ENCODE measurements at regions not wholly inside any gene's neighbourhood (a gene's known extent, or its start where the extent isn't known, plus 50 kb on each side); places are given as distances from the start of the nearest gene placed in this dataset.

GRCh38 chr7:109131141-109131540 is 561.5 kb downstream of the DNAJB9 start:
- no peaks in the 10 kb centered on the region for H3K36me3 ChIP-seq (ENCODE audit: low read depth)
- H3K9me3 ChIP-seq: peaks cover 38% of the 10 kb centered on the region
- ATAC-seq (no peak), DNase-seq (no peak)
- H3K4me1 ChIP-seq (ENCODE audit: low read depth): no peaks in the 10 kb centered on the region
- H3K4me3 ChIP-seq: no peak overlapping the region
- intact Hi-C loops (cut with DNase I, micrococcal nuclease): no loop called here
- TF ChIP-seq CTCF (IDR thresholded peaks at IDR 0.05): no peak

- intact Hi-C loops (cut with DNase I, micrococcal nuclease): no loop called here
- Histone ChIP-seq H3K36me3 (ENCODE audit: low read depth) (no peaks in the 10 kb centered on the region), H3K4me3 (no peak overlapping the region), H3K9me3 (peaks cover 56% of the 10 kb centered on the region), H3K4me1 (ENCODE audit: low read depth) (no peaks in the 10 kb centered on the region)
- DNase-seq (no peak), ATAC-seq (no peak)
- no peak for TF ChIP-seq CTCF (IDR thresholded peaks at IDR 0.05)
Observed at GRCh38 chr7:109136893-109137292, 567.2 kb downstream of the DNAJB9 start.

GRCh38 chr7:109154748-109155147 is 585.1 kb downstream of the DNAJB9 start:
- ATAC-seq (no peak), DNase-seq (no peak)
- intact Hi-C loops (cut with DNase I, micrococcal nuclease): no loop called here
- Histone ChIP-seq H3K9me3 (peaks cover 43% of the 10 kb centered on the region), H3K4me1 (ENCODE audit: low read depth) (no peaks in the 10 kb centered on the region), H3K4me3 (no peak overlapping the region), H3K36me3 (ENCODE audit: low read depth) (no peaks in the 10 kb centered on the region)
- TF ChIP-seq CTCF (IDR thresholded peaks at IDR 0.05): no peak

GRCh38 chr7:109158246-109158645 is 588.6 kb downstream of the DNAJB9 start:
- Histone ChIP-seq H3K9me3 (peaks cover 49% of the 10 kb centered on the region), H3K4me3 (no peak overlapping the region), H3K36me3 (ENCODE audit: low read depth) (no peaks in the 10 kb centered on the region), H3K4me1 (ENCODE audit: low read depth) (no peaks in the 10 kb centered on the region)
- ATAC-seq (no peak), DNase-seq (no peak)
- intact Hi-C loops (cut with DNase I, micrococcal nuclease): no loop called here
- TF ChIP-seq CTCF (IDR thresholded peaks at IDR 0.05): no peak

GRCh38 chr7:109176661-109177060 is 607.0 kb downstream of the DNAJB9 start:
- intact Hi-C loops (cut with DNase I, micrococcal nuclease): no loop called here
- no peak overlapping the region for H3K4me3 ChIP-seq
- ATAC-seq (no peak), DNase-seq (no peak)
- H3K36me3 ChIP-seq (ENCODE audit: low read depth): no peaks in the 10 kb centered on the region
- TF ChIP-seq CTCF (IDR thresholded peaks at IDR 0.05): no peak
- no peaks in the 10 kb centered on the region for H3K4me1 ChIP-seq (ENCODE audit: low read depth)
- H3K9me3 ChIP-seq: peaks cover 29% of the 10 kb centered on the region

- TF ChIP-seq CTCF (IDR thresholded peaks at IDR 0.05): no peak
- ATAC-seq (no peak), DNase-seq (no peak)
- intact Hi-C loops (cut with DNase I, micrococcal nuclease): no loop called here
- Histone ChIP-seq H3K4me1 (ENCODE audit: low read depth) (no peaks in the 10 kb centered on the region), H3K36me3 (ENCODE audit: low read depth) (no peaks in the 10 kb centered on the region), H3K4me3 (no peak overlapping the region), H3K9me3 (peaks cover 37% of the 10 kb centered on the region)
Observed at GRCh38 chr7:109178342-109178741, 608.7 kb downstream of the DNAJB9 start.
